Mesendoderm (in vitro differentiated cells): ENCODE measurements at regions not wholly inside any gene's neighbourhood (a gene's known extent, or its start where the extent isn't known, plus 50 kb on each side); places are given as distances from the start of the nearest gene placed in this dataset.

ENCODE experiments used
- DNase-seq: peaks from one replicate; pipeline ENCODE4 v3.0.0; 2013
- H2AK5ac ChIP-seq: 2 replicates; pipeline ENCODE4 v1.6.1; 2013; ENCODE audit warnings: low read length, inconsistent platforms
- H2BK120ac ChIP-seq: 2 replicates; pipeline ENCODE4 v1.6.1; 2013; ENCODE audit warnings: low read depth, mild to moderate bottlenecking, low read length, moderate library complexity, mixed read lengths
- H2BK15ac ChIP-seq: replicated peaks from 2 replicates; pipeline ENCODE4 v1.6.1; 2013; ENCODE audit warnings: low read depth, mild to moderate bottlenecking, moderate library complexity
- H2BK5ac ChIP-seq: 2 replicates; pipeline ENCODE4 v1.6.1; 2013; ENCODE audit warnings: low read length, inconsistent platforms
- H3K18ac ChIP-seq: 2 replicates; pipeline ENCODE4 v1.6.1; 2013; ENCODE audit warnings: mild to moderate bottlenecking, low read length, mixed read lengths
- H3K23ac ChIP-seq: one replicate; pipeline ENCODE4 v1.6.1; 2013; ENCODE audit warnings: low read length
- H3K27ac ChIP-seq: 2 replicates; pipeline ENCODE4 v1.5.1; 2013; ENCODE audit warnings: low read depth, mild to moderate bottlenecking, inconsistent platforms, low read length, moderate library complexity
- H3K27me3 ChIP-seq: 2 replicates; pipeline ENCODE4 v1.6.1; 2013; ENCODE audit warnings: low read length, control low read depth, mild to moderate bottlenecking, inconsistent platforms; ENCODE audit not compliant: insufficient read depth, poor library complexity
- H3K36me3 ChIP-seq: 2 replicates; pipeline ENCODE4 v1.6.1; 2013; ENCODE audit warnings: low read length, inconsistent platforms; ENCODE audit not compliant: control insufficient read depth, insufficient read depth
- H3K4ac ChIP-seq: one replicate; pipeline ENCODE4 v1.6.1; 2013; ENCODE audit warnings: low read depth, mild to moderate bottlenecking, low read length, moderate library complexity
- H3K4me1 ChIP-seq: 2 replicates; pipeline ENCODE4 v1.6.1; 2013; ENCODE audit warnings: low read depth, low read length, inconsistent platforms; ENCODE audit not compliant: control insufficient read depth
- H3K4me2 ChIP-seq: 2 replicates; pipeline ENCODE4 v1.6.1; 2013; ENCODE audit warnings: low read length
- H3K4me3 ChIP-seq: 2 replicates; pipeline ENCODE4 v1.5.1; 2013; ENCODE audit warnings: mild to moderate bottlenecking, low read length
- H3K56ac ChIP-seq: one replicate; pipeline ENCODE4 v1.6.1; 2013; ENCODE audit warnings: low read length
- H3K79me1 ChIP-seq: 2 replicates; pipeline ENCODE4 v1.6.1; 2013; ENCODE audit warnings: low read length, inconsistent platforms
- H3K79me2 ChIP-seq: 2 replicates; pipeline ENCODE4 v1.6.1; 2013; ENCODE audit warnings: mild to moderate bottlenecking, low read length; ENCODE audit not compliant: control insufficient read depth, insufficient read depth
- H3K9ac ChIP-seq: 2 replicates; pipeline ENCODE4 v1.6.1; 2013; ENCODE audit warnings: low read length, inconsistent platforms
- H4K5ac ChIP-seq: one replicate; pipeline ENCODE4 v1.6.1; 2013; ENCODE audit warnings: low read length
- H4K8ac ChIP-seq: one replicate; pipeline ENCODE4 v1.6.1; 2013; ENCODE audit warnings: low read depth, mild to moderate bottlenecking, control low read depth, low read length, moderate library complexity
- WGBS: extraction: QIAGEN DNeasy Blood & Tissue Kit; methylation state at CpG from one replicate; pipeline ENCODE4 v1.1.7; 2013; ENCODE audit warnings: low lambda C conversion rate, missing lambda C conversion rate; ENCODE audit not compliant: insufficient coverage; ENCODE audit errors: extremely low coverage; 5-methylcytosine and 5-hydroxymethylcytosine counted together

- no peak overlapping the region for H4K5ac ChIP-seq
- H3K4ac ChIP-seq, result no peak overlapping the region
- H3K79me2 ChIP-seq, result no peaks in the 10 kb centered on the region
- no peak overlapping the region for H3K4me2 ChIP-seq
- no peak overlapping the region for H2AK5ac ChIP-seq
- H3K4me3 ChIP-seq, result no peak overlapping the region
- no peak overlapping the region for H3K23ac ChIP-seq
- no peaks in the 10 kb centered on the region for H3K4me1 ChIP-seq
- H2BK5ac ChIP-seq, result no peak overlapping the region
- no peaks in the 10 kb centered on the region for H3K27me3 ChIP-seq
- no CpG with 5 or more reads among the region's 2 CpGs for WGBS
- no peak overlapping the region for H2BK120ac ChIP-seq
- no peak overlapping the region for H3K9ac ChIP-seq
- no peak overlapping the region for H2BK15ac ChIP-seq
- no peak overlapping the region for H4K8ac ChIP-seq
- H3K36me3 ChIP-seq, result no peaks in the 10 kb centered on the region
- H3K56ac ChIP-seq, result no peak overlapping the region
- H3K79me1 ChIP-seq, result no peaks in the 10 kb centered on the region
- DNase-seq, result no peak
- H3K18ac ChIP-seq, result no peak overlapping the region
- no peak overlapping the region for H3K27ac ChIP-seq
Measured at GRCh38 chr13:40409278-40409677, 257.2 kb downstream of the FOXO1 start.

- Histone ChIP-seq H3K23ac (no peak overlapping the region), H3K4ac (no peak overlapping the region), H3K27me3 (no peaks in the 10 kb centered on the region), H3K4me3 (no peak overlapping the region), H3K36me3 (no peaks in the 10 kb centered on the region), H3K18ac (no peak overlapping the region), H3K79me2 (no peaks in the 10 kb centered on the region), H3K27ac (no peak overlapping the region), H3K79me1 (no peaks in the 10 kb centered on the region), H3K4me1 (no peaks in the 10 kb centered on the region), H4K5ac (no peak overlapping the region), H2BK5ac (no peak overlapping the region), H3K9ac (no peak overlapping the region), H2AK5ac (no peak overlapping the region), H2BK120ac (no peak overlapping the region), H4K8ac (no peak overlapping the region), H3K56ac (no peak overlapping the region), H2BK15ac (no peak overlapping the region), H3K4me2 (no peak overlapping the region)
- no CpG with 5 or more reads among the region's 1 CpG for WGBS
- DNase-seq, result no peak
Measured at GRCh38 chr13:40410315-40410714, 256.1 kb downstream of the FOXO1 start.

DNA sequence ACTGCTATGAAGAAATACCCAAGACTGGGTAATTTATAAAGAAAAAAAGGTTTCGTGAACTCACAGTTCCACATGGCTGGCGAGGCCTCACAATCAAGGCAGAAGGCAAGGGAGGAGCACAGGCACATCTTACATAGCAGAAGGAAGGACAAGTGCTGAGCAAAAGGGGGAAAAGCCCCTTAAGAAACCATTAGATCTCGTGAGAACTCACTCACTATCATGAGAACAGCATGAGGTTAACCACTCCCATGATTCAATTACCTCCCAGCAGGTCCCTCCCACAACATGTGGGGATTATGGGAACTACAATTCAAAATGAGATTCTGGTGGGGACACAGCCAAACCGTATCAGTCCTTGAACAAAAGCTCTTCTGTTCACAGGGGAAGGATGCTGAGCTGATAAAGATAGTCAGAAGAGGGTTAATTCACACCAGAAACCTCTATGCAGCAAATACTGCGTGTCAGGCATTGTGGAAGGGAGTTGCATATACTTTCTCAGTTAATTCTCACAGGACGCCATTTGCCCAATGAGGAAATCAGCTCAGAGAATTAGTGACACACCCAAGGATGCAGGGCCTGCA is 246.2 kb downstream of the FOXO1 start:
- WGBS, result no CpG with 5 or more reads among the region's 6 CpGs
- Histone ChIP-seq H2BK5ac (no peak overlapping the region), H3K23ac (no peak overlapping the region), H4K5ac (no peak overlapping the region), H2BK120ac (no peak overlapping the region), H3K9ac (no peak overlapping the region), H2AK5ac (no peak overlapping the region), H3K4me1 (no peaks in the 10 kb centered on the region), H3K4me2 (no peak overlapping the region), H3K36me3 (no peaks in the 10 kb centered on the region), H3K18ac (no peak overlapping the region), H3K79me2 (no peaks in the 10 kb centered on the region), H3K56ac (no peak overlapping the region), H3K4ac (no peak overlapping the region), H3K27ac (no peak overlapping the region), H4K8ac (no peak overlapping the region), H3K27me3 (no peaks in the 10 kb centered on the region), H3K4me3 (no peak overlapping the region), H3K79me1 (no peaks in the 10 kb centered on the region), H2BK15ac (no peak overlapping the region)
- DNase-seq, result peak; percentile 53

DNA sequence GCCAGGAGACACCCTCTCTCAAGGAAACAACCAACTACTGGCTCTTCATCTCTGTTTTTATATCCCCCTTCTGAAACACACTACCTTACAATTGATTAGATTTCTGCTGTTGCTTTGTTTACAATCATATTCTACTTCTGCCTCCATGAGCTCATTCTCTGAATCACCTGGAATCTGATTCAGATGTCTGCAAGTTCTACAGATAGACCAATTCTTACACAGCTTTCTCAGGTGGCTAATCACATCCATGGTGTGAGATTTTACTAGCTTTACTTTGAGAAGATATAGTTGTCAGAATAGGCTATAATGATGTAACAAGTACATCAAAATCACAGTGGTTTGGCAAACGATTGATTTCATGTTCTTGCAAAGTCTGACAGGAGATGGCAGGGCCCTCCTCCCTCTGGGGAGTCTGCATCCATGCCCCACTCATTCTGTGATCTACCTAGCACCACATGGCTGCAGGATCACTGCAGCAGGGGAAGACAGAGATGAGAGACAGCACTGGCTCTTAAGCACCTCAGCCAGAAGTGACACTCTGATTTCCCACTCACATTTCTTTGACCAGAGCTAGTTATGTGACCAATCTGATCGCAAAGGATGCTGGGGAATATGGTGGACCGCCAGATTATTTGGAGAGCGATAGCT is 243.7 kb downstream of the FOXO1 start:
- Histone ChIP-seq H3K23ac (no peak overlapping the region), H3K79me2 (no peaks in the 10 kb centered on the region), H2BK5ac (no peak overlapping the region), H2BK120ac (no peak overlapping the region), H3K4me1 (no peaks in the 10 kb centered on the region), H4K8ac (no peak overlapping the region), H3K9ac (no peak overlapping the region), H3K27me3 (no peaks in the 10 kb centered on the region), H3K4me2 (no peak overlapping the region), H4K5ac (no peak overlapping the region), H3K4me3 (no peak overlapping the region), H3K27ac (no peak overlapping the region), H3K18ac (no peak overlapping the region), H2AK5ac (no peak overlapping the region), H3K79me1 (no peaks in the 10 kb centered on the region), H3K4ac (no peak overlapping the region), H3K36me3 (no peaks in the 10 kb centered on the region), H2BK15ac (no peak overlapping the region), H3K56ac (no peak overlapping the region)
- DNase-seq, result no peak
- WGBS, result no CpG with 5 or more reads among the region's 4 CpGs

DNA sequence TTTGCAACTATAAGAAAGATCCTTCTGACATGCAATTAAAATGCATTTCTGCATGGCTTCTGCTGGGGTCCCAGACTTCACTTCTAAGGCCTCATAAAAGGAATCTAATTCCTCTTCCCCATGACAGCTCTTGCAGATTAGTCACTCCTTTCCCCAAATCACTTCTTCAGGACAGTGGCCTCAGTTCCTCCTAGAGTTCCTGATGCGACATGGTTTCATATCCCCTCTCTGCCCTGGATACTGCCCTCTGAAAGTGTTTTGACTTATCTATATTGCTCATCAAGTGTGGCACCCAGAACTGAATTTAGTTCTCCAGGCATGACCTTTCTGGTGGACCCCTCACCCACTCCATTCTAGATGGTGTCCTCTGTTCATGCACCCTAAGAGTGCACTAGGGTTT is 238.1 kb downstream of the FOXO1 start:
- H3K4me2 ChIP-seq, result no peak overlapping the region
- no peaks in the 10 kb centered on the region for H3K79me1 ChIP-seq
- H3K4me3 ChIP-seq, result no peak overlapping the region
- no peak overlapping the region for H3K27ac ChIP-seq
- peaks cover 4% of the 10 kb centered on the region for H3K4me1 ChIP-seq
- no CpG with 5 or more reads among the region's 1 CpG for WGBS
- DNase-seq, result no peak
- no peaks in the 10 kb centered on the region for H3K79me2 ChIP-seq
- H3K27me3 ChIP-seq, result no peaks in the 10 kb centered on the region
- no peak overlapping the region for H2AK5ac ChIP-seq
- no peaks in the 10 kb centered on the region for H3K36me3 ChIP-seq
- no peak overlapping the region for H4K5ac ChIP-seq
- no peak overlapping the region for H2BK120ac ChIP-seq
- no peak overlapping the region for H3K56ac ChIP-seq
- no peak overlapping the region for H3K18ac ChIP-seq
- H2BK5ac ChIP-seq, result no peak overlapping the region
- no peak overlapping the region for H3K9ac ChIP-seq
- H4K8ac ChIP-seq, result no peak overlapping the region
- no peak overlapping the region for H3K23ac ChIP-seq
- no peak overlapping the region for H2BK15ac ChIP-seq
- H3K4ac ChIP-seq, result no peak overlapping the region
